Neural progenitor cell (in vitro differentiated cells): ENCODE measurements at regions not wholly inside any gene's neighbourhood (a gene's known extent, or its start where the extent isn't known, plus 50 kb on each side); places are given as distances from the start of the nearest gene placed in this dataset.

Experiments used
- CTCF ChIP-seq: fragments of 200-600 bp; sonication (generic); IDR thresholded peaks from 2 replicates; pipeline ENCODE4 v1.5.1; 2017; ENCODE audit warnings: antibody characterized with exemption, mild to moderate bottlenecking
- EZH2 ChIP-seq: fragments of 200-600 bp; sonication (generic); IDR thresholded peaks from 2 replicates; pipeline ENCODE4 v1.6.1; 2017; ENCODE audit warnings: antibody characterized with exemption, mild to moderate bottlenecking, moderate library complexity
- EZH2phosphoT487 ChIP-seq: fragments of 200-600 bp; sonication (generic); IDR thresholded peaks from 2 replicates; pipeline ENCODE4 v1.6.1; 2017; ENCODE audit warnings: antibody characterized with exemption

GRCh38 chrX:8067754-8068462 is 103.2 kb downstream of the VCX2 start:
- TF ChIP-seq CTCF: no peak
- TF ChIP-seq EZH2: no peak
- TF ChIP-seq EZH2phosphoT487: no peak
